ENCODE measurements at regions not wholly inside any gene's neighbourhood (a gene's known extent, or its start where the extent isn't known, plus 50 kb on each side); places are given as distances from the start of the nearest gene placed in this dataset.

GRCh38 chr16:82412770-82413169 lies 214.0 kb upstream of the CDH13 start:
- DNase-seq (ENCODE audit: low read depth in 2 of 2) = no peak

GRCh38 chr16:82405736-82406135 lies 221.0 kb upstream of the CDH13 start:
- no peak for DNase-seq (ENCODE audit: low read depth in 2 of 2)

- no peak for DNase-seq (ENCODE audit: low read depth in 2 of 2)
Observed at GRCh38 chr16:82404586-82405315, 222.0 kb upstream of the CDH13 start.

- no peak for DNase-seq (ENCODE audit: low read depth in 2 of 2)
Observed at GRCh38 chr16:82402665-82403218, 224.0 kb upstream of the CDH13 start.

- DNase-seq (ENCODE audit: low read depth in 2 of 2) = no peak
Observed at GRCh38 chr16:82400046-82400445, 226.7 kb upstream of the CDH13 start.

GRCh38 chr16:82396509-82396908 lies 226.5 kb upstream of the MPHOSPH6 start:
- no peak for DNase-seq (ENCODE audit: low read depth in 2 of 2)

GRCh38 chr16:82395212-82395611 lies 225.2 kb upstream of the MPHOSPH6 start:
- no peak for DNase-seq (ENCODE audit: low read depth in 2 of 2)

GRCh38 chr16:82391690-82392089 lies 221.7 kb upstream of the MPHOSPH6 start:
- DNase-seq (ENCODE audit: low read depth in 2 of 2) = no peak

GRCh38 chr16:82389956-82390650 lies 220.1 kb upstream of the MPHOSPH6 start:
- DNase-seq (ENCODE audit: low read depth in 2 of 2) = no peak

GRCh38 chr16:82386761-82387160 lies 216.7 kb upstream of the MPHOSPH6 start:
- no peak for DNase-seq (ENCODE audit: low read depth in 2 of 2)

- no peak for DNase-seq (ENCODE audit: low read depth in 2 of 2)
Observed at GRCh38 chr16:82384949-82385348, 214.9 kb upstream of the MPHOSPH6 start.

- no peak for DNase-seq (ENCODE audit: low read depth in 2 of 2)
Observed at GRCh38 chr16:82384017-82384416, 214.0 kb upstream of the MPHOSPH6 start.

- DNase-seq (ENCODE audit: low read depth in 2 of 2) = no peak
Observed at GRCh38 chr16:82382521-82382920, 212.5 kb upstream of the MPHOSPH6 start.

GRCh38 chr16:82379551-82379950 lies 209.5 kb upstream of the MPHOSPH6 start:
- no peak for DNase-seq (ENCODE audit: low read depth in 2 of 2)

- DNase-seq (ENCODE audit: low read depth in 2 of 2) = no peak
Observed at GRCh38 chr16:82373976-82374375, 204.0 kb upstream of the MPHOSPH6 start.

- no peak for DNase-seq (ENCODE audit: low read depth in 2 of 2)
Observed at GRCh38 chr16:82370282-82370681, 200.3 kb upstream of the MPHOSPH6 start.

- DNase-seq (ENCODE audit: low read depth in 2 of 2) = peak; percentile 44 to 68
Observed at GRCh38 chr16:82368041-82368440, 198.0 kb upstream of the MPHOSPH6 start.

- no peak for DNase-seq (ENCODE audit: low read depth in 2 of 2)
Observed at GRCh38 chr16:82366462-82366861, 196.4 kb upstream of the MPHOSPH6 start.

GRCh38 chr16:82364690-82365089 lies 194.7 kb upstream of the MPHOSPH6 start:
- no peak for DNase-seq (ENCODE audit: low read depth in 2 of 2)

GRCh38 chr16:82363026-82363816 lies 193.2 kb upstream of the MPHOSPH6 start:
- no peak for DNase-seq (ENCODE audit: low read depth in 2 of 2)

- no peak for DNase-seq (ENCODE audit: low read depth in 2 of 2)
Observed at GRCh38 chr16:82361885-82362284, 191.9 kb upstream of the MPHOSPH6 start.

All from lung microvascular endothelial cell (primary cell).